HAP-1 (cell line): ENCODE measurements at regions not wholly inside any gene's neighbourhood (a gene's known extent, or its start where the extent isn't known, plus 50 kb on each side); places are given as distances from the start of the nearest gene placed in this dataset.

Experiments used
- DNase-seq, 2 experiments: peaks; one replicate each; pipeline ENCODE4 v3.0.0-alpha.2; 2016 to 2020; ENCODE audit warnings: low spot score in 2 of 2
- H3K27me3 ChIP-seq: fragments of 250-450 bp; sonication (Bioruptor Pico); 2 replicates; pipeline ENCODE4 v1.5.1; 2020; ENCODE audit warnings: low read depth, mild to moderate bottlenecking, moderate library complexity
- H3K36me3 ChIP-seq: fragments of 250-450 bp; sonication (Bioruptor Pico); replicated peaks from 2 replicates; pipeline ENCODE4 v1.5.1; 2020; ENCODE audit warnings: mild to moderate bottlenecking
- H3K4me1 ChIP-seq: fragments of 250-450 bp; sonication (Bioruptor Pico); 2 replicates; pipeline ENCODE4 v1.5.1; 2020; ENCODE audit warnings: mild to moderate bottlenecking
- H3K4me3 ChIP-seq: fragments of 250-450 bp; sonication (Bioruptor Pico); 2 replicates; pipeline ENCODE4 v1.5.1; 2020; ENCODE audit warnings: mild to moderate bottlenecking, moderate library complexity
- H3K9me3 ChIP-seq: fragments of 250-450 bp; sonication (Bioruptor Pico); 2 replicates; pipeline ENCODE4 v1.5.1; 2020; ENCODE audit warnings: mild to moderate bottlenecking, moderate library complexity
- in situ Hi-C: fragments of 300-500 bp; cut with MboI; formaldehyde crosslinking; loops from 3 replicates; pipeline ENCODE4 v1.14.3; 2020; ENCODE audit warnings: low sequenced_read_pairs, inconsistent platforms, mixed read lengths

DNA sequence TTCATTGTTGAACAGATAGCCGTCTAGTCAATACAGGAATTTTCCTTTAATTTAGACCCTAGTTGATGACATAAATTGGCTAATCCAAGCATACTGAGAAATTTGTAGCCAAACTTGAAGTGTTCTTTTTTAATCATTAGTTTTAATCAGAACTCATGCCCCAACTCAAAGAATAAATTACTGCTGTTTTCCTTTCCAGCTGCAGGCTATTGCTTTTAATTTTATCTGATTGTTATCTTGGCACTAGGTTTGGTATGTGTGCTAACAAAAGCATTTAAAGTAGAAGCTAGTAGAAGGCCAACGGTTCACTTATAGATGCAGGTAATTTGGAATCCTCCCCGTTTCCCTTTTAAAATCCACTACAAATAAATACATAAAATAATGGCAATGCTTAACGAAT is 188.5 kb downstream of the CD109 start:
- DNase-seq = no peak
- Histone ChIP-seq H3K4me1 (peaks cover 7% of the 10 kb centered on the region; the same call in 1 of the 2 replicates), H3K9me3 (no peaks in the 10 kb centered on the region), H3K36me3 (no peaks in the 10 kb centered on the region), H3K27me3 (no peaks in the 10 kb centered on the region), H3K4me3 (no peak overlapping the region)
- in situ Hi-C loops = no loop called here

DNA sequence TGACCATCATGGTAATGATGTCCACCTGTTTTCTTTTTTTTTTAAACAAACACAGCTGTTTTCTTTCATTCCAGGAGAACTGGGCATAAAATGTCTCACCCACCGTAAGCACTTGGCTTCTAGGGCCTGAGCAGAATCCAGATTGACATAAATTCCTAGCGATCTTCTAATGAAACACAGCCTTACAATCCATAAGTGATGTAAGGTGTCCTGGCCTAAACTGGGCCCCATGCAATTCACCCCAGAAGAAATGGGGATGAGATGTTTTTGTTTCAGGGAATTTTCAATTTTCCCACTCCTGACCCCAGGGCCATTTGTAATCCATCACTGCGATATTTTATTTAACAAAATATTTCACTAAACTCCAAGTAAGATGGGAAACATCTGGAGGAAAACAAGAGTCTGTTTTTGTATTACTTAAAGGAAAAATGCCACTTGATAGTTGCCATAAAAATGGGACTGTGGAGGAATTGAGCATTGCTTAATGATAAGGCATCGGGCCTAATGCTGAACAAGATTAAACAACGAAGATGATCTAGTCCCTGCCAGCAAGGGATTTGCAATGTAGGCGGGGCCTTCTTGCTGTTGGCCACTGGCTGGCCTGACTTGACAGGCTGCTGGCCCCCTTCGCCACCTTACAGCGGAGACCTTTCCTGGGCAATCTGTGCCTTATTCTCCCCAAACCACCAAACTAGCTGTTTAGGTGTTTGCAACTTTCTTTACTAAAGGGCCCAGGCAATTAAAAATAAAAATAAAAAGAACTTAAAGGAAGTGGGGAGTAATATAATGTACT is 183.7 kb downstream of the CD109 start:
- in situ Hi-C loops = no loop called here
- Histone ChIP-seq H3K27me3 (no peaks in the 10 kb centered on the region), H3K36me3 (no peaks in the 10 kb centered on the region), H3K9me3 (no peaks in the 10 kb centered on the region), H3K4me1 (no peaks in the 10 kb centered on the region), H3K4me3 (no peak overlapping the region)
- DNase-seq = no peak

GRCh38 chr6:73878403-73878802 is 182.4 kb downstream of the CD109 start:
- Histone ChIP-seq H3K4me3 (no peak overlapping the region), H3K4me1 (no peaks in the 10 kb centered on the region), H3K27me3 (no peaks in the 10 kb centered on the region), H3K36me3 (no peaks in the 10 kb centered on the region), H3K9me3 (no peaks in the 10 kb centered on the region)
- in situ Hi-C loops = no loop called here
- no peak for DNase-seq
